DMS114 treated with DMSO at 0.1 percent for 48 hours (cell line): ENCODE measurements at regions not wholly inside any gene's neighbourhood (a gene's known extent, or its start where the extent isn't known, plus 50 kb on each side); places are given as distances from the start of the nearest gene placed in this dataset.

Experiments
- DNase-seq: peaks from one replicate; lab custom pipeline; 2025; ENCODE audit not compliant: unreplicated experiment; lab: John Stamatoyannopoulos, UW

DNA sequence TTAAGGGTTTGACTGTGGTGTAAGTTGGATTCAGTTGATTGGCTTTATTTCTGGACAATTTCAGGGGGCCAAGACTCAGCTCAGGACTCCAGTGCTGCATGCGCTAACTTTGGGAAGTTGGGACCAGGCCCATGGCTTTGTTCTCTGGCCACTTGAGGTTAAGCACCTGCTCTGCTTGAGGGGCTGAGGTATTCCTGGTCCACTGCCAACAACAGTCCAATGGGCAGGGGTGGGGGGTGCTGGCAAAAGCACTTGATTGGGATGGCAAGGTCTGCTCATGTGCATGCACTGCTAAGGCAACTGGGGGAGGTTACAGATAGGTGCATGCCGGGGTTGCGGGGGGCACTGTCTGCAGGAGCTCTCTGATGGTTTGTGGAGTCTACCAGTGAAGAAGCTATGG, 52.6 kb upstream of the ASB17 start:
- no peak for DNase-seq

DNA sequence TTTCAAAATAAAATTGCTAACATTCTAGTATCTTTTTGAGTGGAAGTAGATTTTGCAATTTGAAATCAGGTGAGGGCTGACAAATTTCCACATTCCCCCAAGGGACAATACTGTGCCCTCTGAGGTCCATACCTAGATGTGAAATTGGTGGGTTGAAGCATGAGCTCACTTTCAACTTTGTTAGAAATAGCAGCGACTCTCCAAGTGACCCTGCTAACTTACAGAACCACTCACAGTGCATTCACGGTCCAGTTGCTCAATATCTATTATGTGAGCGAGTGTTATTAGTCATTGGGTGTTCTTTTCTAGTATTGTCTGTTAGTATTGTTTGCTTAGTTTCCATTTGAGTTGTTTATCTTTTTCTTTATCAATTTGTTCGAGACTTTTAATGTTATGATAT, 53.6 kb upstream of the ASB17 start:
- DNase-seq, result no peak

DNA sequence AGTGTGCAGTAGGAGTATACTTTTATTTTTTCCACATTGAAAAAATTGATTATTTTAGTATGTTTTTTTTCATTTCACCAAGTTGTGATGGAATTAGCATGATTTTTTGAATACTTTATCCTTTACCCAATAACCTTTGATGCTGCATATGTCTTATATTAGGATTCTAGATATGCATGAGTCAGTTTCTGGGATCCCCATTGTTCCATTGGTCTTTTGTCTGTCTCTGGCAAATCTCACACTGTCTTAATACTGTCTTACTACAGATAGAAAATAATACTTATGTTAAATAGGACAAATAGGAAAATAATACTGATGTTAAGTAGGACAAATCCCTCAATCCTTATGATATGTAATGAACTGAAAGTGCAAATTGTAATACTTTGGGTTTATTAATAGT, 54.3 kb upstream of the ASB17 start:
- no peak for DNase-seq

DNA sequence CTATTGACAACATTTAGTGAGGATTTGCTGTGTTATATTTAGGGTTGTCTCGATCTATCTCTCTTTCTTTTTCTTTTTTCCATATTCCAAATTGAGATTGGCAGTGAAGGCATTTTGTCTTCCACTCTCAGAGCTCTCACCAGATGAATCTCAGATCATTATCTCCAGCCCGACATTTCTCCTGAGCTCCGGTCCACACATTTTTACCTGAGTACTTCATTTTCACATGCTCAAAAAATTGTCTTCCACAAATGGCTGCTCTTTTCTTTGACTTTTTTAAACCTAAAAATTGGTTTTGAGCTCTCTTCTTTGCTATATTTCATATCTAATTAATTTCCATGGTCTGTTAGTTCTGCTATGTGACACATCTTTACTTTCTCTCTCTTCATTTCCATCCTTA, 56.9 kb upstream of the ASB17 start:
- DNase-seq, result no peak

DNA sequence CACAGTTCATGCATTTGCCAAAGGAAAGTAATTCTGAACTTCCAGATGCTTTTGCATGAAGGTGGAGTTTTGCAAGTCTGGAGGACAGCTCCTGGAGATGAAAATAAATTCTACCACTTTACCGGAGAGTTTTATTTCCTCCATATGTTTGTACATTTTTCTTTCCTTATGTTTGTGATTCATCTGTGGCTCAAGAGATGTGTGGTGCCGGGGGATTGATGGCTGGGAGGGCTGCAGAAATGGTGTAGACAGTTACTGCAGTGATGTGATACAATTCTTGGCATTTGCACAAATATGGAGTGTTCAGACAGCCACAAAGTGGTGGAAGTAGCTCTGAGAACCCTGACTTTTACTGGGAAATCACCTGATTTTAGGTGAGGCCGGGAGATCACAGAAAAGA, 58.5 kb upstream of the ASB17 start:
- DNase-seq, result no peak

DNA sequence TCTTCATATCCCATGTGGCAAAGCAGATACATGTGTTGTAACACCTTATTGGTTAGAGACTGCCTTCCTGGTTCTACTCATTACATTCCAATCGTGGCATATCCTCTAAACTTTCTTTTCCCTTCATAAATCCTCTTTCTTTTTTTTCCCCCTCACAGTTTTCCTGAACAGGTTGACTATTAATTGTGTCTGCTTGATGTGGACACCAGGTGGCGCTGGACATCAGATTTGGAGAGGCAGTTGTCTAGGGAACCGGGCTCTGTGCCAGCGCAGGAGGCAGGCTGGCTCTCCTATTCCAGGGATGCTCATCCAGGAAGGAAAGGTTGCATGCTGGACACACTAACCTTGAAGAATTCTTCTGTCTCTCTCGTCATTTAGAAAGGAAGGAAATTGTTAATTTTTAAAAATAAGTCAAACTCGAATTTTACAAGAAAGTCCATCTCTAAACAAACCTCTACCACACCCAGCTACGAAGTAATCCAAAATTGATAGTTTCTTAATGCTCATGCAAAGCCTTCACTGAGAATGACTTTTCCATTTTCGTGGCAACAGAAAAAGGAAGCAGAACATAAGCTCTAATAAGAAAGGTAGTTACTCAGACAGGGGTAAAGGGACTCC, 59.4 kb upstream of the ASB17 start:
- peak; percentile 58 for DNase-seq

DNA sequence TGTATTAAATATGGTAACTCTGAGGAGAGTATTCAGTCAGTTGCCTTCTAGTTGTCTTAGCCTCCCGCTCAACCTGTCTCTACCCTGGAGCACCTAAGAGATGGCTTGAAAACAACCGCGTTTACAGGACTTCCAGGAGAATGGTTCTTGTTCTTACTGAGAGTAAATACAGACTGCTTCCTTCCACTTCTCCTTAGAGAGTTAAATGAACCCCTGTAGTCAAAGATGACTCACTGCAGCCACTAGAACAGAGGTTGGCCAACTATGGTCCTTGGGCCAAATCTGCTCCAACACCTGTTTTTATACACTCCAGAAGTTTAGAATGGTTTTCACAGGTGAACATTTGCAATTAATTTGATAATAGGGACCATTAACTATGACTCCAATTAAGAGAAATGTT, 60.1 kb upstream of the ASB17 start:
- DNase-seq, result no peak

DNA sequence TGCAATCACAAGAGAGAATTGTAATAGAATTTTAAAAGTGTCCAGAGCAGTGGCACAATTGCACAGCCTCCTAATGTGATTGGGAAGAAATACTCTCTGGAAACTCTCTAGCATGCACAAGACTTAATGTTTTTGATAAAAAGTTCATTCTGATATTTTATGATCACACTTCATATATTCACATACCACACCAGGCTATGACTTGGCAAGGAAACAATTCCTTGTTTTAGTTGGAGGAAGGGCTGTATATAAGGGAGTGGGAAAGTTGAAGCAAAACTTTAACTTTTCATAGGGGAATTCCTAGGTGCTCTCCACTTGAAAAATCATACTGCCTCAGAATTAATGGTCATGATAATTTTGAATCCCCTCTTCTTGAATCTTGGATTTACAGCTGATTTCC, 61.5 kb upstream of the ASB17 start:
- no peak for DNase-seq

DNA sequence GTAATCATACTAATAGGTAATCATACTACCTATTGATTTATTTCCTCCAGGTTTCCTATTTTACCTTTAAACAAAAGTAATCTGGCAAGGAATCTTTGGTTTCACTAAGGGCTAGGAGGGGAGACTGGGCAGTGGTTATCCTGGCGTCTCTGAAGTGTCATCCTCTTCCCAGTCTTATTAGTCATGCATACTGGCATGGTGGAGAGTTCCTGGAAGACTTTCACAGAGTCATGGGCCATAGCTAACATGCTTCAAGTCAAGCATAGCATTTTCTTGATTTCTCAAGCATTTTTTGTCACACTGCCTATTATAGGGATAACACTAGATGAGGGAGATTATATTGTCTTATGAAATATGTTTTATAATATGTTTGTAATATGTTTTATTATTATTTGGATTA, 64.0 kb upstream of the ASB17 start:
- no peak for DNase-seq

DNA sequence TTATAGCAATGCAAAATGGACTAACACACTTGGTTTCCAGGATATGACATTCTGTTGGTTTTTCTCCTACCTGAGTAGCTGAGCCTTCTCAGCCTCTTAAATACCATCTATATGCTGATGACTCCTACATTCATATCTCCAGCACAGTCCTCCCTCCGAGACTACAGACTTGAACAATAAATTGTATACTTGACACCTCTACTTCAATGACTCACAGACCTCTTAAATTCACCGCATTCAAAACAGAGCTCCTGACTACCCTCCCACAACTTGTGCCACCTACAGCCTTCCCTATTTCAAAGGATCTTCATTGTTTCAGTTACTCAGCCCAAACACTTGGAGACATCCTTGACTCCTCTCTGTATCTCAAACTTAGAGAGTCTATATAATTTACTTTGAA, 66.8 kb upstream of the ASB17 start:
- DNase-seq, result no peak

DNA sequence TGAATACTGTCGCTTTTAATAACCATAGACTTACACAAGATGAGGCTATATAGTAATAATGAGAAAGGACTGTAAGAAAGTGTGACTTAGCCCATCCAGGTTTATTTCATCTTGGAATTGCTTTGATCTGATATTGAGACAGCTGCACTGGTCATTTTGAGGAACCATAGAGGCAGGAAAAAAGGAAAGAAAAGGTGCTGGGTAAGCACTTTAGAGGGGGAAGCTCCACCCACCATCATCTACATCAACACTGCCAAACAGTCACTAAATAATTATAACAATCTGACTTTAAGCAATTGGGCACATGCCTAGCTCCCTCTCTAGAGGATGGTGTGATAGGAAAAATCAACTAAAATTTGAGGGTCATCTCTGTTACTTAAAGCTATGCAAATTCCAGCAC, 70.6 kb upstream of the ST6GALNAC3 start:
- DNase-seq, result no peak

DNA sequence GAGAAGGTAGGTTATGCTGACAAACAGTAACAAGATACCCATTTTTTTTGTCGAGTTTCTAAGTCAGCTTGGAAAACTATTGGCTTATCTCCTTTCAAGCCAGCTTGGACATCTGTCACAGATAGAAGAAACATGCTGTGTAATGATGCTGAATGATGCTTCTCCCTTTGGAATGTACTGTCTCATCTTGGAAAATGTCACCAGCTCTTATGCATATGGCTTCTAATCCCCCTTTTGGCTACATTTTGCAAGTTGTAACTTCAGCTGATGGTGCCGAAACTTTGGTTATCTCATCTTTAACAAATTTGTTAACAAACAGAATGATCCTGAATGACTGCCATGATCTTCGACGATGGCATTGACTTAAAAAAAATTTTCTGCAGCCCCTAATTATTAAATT, 68.8 kb upstream of the ST6GALNAC3 start:
- DNase-seq, result no peak

DNA sequence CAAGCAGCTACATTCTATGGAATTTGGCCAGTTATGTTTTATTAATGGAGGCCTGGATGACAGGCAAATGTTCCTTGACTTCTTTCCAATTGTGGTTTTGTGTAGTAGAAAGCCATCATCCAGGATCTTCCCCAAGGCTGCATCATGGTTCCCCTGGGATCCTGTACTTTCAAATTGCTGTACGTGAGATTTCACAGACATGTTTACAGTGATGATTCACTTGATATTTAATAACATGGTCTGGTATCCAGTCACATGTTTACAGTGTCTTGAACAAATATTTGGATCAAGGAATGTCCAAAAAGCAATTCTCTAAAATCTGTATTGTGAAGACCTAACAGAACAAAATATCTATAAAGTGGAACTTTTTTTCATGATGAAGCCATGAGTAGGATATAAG, 68.3 kb upstream of the ST6GALNAC3 start:
- no peak for DNase-seq

DNA sequence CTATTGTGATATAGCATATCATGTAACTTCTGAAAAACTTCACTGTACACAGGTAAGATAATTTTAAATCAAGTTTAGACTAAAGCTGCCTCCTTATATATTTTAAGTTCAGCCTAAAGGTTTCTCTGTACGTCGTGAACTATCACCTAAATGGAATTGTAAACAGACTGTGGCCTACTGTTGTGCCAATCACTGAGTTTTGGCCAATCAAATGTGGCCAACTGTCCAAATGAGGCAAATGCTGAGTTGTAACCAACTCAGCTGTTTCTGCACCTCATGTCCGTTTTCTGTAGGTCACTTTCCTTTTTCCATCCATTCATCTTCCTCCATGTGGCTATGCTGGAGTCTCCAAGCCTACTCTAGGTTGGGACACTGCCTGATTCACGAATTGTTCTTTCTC, 63.7 kb upstream of the ST6GALNAC3 start:
- DNase-seq, result no peak

DNA sequence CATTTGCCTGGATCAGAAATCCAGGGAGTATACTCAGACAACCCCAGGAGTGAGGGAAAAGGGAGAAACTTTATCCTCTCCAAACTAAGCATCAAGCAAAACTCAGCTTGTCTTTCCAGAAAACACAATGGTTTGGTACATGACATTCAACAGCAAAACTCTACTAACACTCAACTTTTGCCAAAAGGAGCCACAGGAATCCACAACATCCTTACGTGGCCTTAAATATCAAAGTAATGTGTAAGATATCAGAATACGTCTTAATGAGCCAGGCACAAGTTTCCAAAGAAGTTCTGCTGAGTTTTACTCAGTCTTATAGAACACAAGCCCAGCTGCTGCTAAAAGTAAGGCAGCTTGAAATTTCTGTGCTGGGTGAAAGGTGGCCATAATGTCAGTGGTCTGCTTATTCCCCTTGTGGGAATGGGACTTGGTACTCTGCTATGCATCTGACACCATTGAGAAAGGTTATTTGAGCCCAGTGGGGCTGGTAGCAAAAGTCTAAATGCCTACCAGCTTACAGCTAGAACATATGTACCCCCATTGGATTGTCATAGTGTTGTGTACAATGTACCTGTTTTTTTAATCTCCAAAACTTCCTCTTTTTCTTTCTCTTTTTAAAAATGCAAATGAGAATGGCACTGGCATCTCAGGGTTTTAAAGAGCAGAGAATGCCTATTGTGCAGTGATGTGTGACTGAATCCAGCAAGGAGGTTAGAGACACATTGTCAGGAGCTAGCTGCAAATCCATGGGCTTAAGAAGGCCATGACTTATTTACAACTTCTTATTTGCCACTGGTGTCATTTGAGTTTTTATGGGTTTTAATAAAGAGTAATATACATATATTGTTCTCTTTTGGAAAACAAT, 62.0 kb upstream of the ST6GALNAC3 start:
- no peak for DNase-seq

DNA sequence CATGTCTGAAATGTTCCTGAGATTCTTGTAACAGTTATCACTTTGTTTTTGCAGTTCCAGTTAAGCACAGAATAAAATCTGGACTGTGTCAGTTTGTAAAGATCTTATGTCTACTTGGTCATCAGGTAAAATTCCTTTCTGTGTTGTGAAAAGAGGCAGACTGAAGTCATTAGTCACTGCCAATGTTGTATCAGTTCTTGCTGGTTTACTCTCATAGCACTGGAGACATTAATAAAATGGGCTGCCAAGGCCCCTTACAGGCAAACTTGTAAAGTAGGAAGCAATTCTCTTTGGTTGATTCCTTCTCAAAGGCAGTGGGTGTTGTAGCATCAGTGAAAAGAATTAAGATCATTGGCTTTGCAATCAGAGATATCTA, 61.4 kb upstream of the ST6GALNAC3 start:
- DNase-seq, result no peak

DNA sequence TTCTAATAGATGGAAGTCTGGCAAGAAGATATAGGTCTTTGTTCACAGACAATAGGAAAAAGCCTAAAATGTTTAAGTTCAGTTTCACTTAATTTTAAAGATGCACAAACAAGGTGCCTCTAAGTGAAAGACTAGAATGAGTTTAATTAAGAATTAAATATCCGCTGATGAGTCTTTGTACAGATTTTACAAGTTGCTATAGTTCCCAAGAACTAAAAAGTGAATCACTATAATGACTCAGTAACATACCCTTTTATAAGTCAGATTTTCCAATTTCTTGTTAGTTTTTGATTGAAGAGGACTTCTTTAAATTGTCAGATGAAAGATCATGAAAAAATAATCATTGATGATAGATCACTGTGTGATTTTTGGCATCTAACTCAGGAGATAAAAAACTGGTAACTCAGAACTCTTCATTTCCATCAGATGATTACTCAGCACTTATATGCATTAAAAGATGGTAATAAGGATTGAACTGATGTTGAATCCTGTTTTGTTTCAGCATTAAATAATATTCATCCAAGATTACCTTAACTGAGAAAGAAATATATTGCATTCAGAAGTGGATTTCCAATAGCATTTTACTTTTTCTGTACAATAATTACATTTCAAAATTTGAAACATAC, 59.0 kb upstream of the ST6GALNAC3 start:
- DNase-seq, result no peak

DNA sequence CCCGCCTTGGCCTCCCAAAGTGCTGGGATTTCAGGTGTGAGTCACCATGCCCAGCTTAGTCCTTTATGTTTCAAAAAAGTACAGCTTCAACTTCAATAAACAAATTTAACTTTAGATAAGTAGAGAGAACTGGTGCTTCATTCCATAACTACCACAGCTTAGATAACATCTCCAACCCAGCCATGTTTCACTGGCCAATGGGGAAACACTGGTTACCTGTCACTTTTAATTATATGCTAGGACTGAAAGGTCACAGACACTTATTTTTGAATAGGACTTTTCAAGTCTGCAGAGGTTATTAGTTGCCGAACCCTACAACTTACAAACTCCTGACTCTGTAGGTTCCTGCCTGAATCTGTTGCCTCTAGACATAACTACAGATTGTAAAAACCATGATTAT, 56.5 kb upstream of the ST6GALNAC3 start:
- DNase-seq, result no peak

DNA sequence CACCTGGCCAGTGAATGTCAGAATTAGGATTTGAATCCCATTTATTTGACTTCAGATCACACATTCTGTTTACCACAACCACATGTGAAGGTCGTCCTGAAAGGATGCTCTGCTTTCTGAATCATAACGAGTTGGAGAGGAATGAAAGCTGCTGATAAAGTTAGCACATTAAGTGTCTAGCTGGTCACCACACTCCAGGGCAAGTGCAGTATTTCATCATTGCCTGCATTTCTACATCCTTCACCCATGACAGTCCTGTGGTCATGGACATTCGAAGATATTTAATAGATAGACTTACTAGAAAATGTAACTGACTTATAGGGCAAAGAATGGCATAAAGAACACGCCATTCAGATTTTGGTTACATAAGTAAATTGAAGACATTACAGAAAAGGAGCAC, 52.7 kb upstream of the ST6GALNAC3 start:
- no peak for DNase-seq

DNA sequence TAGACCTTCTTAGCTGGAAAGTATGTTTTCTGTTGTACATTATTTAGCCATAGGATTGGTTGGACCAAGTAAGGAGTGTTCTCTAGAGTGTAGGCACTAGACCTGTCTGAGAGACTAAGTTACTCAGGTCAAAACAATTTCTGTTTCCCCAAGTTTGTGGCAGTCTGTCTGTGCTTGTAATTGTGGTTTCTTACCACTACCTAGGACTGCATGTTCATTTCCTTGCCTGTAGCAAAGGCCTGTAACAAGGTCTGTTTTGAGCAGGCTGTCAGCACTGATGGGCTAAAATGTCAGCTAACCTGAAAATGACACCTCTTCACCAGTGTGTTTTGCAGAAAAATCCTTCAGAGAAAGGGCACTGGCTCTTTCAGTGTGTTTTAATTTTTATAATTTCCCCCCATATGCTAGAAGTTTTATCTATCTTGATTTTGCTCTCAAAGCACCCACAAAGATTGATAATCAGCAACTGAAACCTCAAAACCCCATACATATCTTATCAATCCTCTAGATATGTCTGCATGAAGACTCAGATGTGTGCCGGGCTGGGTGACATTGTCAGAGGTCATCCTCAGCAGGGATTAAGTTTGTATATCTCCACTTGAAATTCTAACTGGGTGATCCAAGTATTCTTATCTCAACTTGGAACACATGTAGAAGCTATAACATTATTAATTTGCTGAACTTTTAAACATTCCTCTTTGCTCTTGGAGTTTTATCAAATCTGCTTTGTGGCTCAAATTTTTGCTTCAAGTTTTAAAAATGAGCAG, 50.7 kb upstream of the ST6GALNAC3 start:
- DNase-seq, result no peak
